HCT116 (cell line): ENCODE measurements at regions not wholly inside any gene's neighbourhood (a gene's known extent, or its start where the extent isn't known, plus 50 kb on each side); places are given as distances from the start of the nearest gene placed in this dataset.

Experiments used
- ATAC-seq: fragments of 200-7000 bp; cut with Tn5 transposase; 2 replicates; pipeline ENCODE4 v1.9.1; 2020; ENCODE audit warnings: mild to moderate bottlenecking, moderate library complexity
- BruUV-seq: library from RNA; stranded (reverse); fragments of 400-500 nt; replicated peaks from 2 replicates; lab custom pipeline; 2021; lab: Mats Ljungman, UMichigan
- CTCF ChIA-PET: fragments of 300-600 bp; sonication (Branson Sonifier 250); formaldehyde crosslinking; loops from one replicate; lab custom pipeline; 2021; ENCODE audit warnings: antibody characterized with exemption; lab: Charles Lee
- POLR2A ChIA-PET: fragments of 300-600, 350-600 bp; sonication (Branson Sonifier 250); formaldehyde crosslinking; loops from one replicate; lab custom pipeline; 2021; ENCODE audit warnings: antibody characterized with exemption; lab: Charles Lee
- RAD21 ChIA-PET, 2 experiments: fragments of 300-600 bp; sonication (Branson Sonifier 250); formaldehyde crosslinking; loops; one replicate each; lab custom pipeline; 2023; ENCODE audit warnings: low total read pairs in 2 of 2; ENCODE audit not compliant: uncharacterized antibody in 2 of 2, unreplicated experiment in 2 of 2, low non-redundant PET in 1 of 2; lab: Charles Lee
- DNase-seq: peaks from one replicate; pipeline ENCODE4 v3.0.0-alpha.2; 2010; ENCODE audit warnings: low read depth, low spot score
- H2AFZ ChIP-seq: fragments of 200-600 bp; shearing (Covaris generic), sonication (generic); 2 replicates; pipeline ENCODE4 v1.6.1; 2017; ENCODE audit warnings: low read depth, mixed run types, mixed read lengths, antibody characterized with exemption, low read length; ENCODE audit not compliant: poor library complexity, severe bottlenecking
- H3K27ac ChIP-seq: 2 replicates; pipeline ENCODE4 v1.5.1; 2012; ENCODE audit warnings: low read depth, low read length
- H3K27me3 ChIP-seq: fragments of 200-600 bp; sonication (generic); 2 replicates; pipeline ENCODE4 v1.6.1; 2016; ENCODE audit warnings: mixed run types, low read length, mixed read lengths; ENCODE audit not compliant: insufficient read depth
- H3K36me3 ChIP-seq, 2 experiments: fragments of 200-500 bp in 1 of 2; fragments of 200-600 bp in 1 of 2; sonication (Bioruptor generic) in 1 of 2; sonication (generic) in 1 of 2; 2 replicates each; pipeline versions ENCODE4 v1.5.1 to v1.6.1; 2014 to 2016; ENCODE audit warnings: low read length in 2 of 2, inconsistent platforms in 1 of 2, mixed read lengths in 1 of 2, mixed run types in 1 of 2; ENCODE audit not compliant: insufficient read depth in 2 of 2, control insufficient read depth in 1 of 2
- H3K4me1 ChIP-seq, 2 experiments: fragments of 200-600 bp in 1 of 2; sonication (generic) in 1 of 2; 2 replicates each; pipeline versions ENCODE4 v1.5.1 to v1.6.1; 2012 to 2017; ENCODE audit warnings: low read length in 2 of 2, inconsistent platforms in 1 of 2, mild to moderate bottlenecking in 1 of 2, mixed read lengths in 1 of 2, mixed run types in 1 of 2, moderate library complexity in 1 of 2; ENCODE audit not compliant: insufficient read depth in 2 of 2, control insufficient read depth in 1 of 2
- H3K4me2 ChIP-seq: fragments of 200-600 bp; sonication (generic); 2 replicates; pipeline ENCODE4 v1.6.1; 2017; ENCODE audit warnings: mixed run types, low read length, mixed read lengths
- H3K4me3 ChIP-seq, 2 experiments: fragments of 200-600 bp in 1 of 2; sonication (generic) in 1 of 2; replicated peaks in 1 of 2; 2 replicates each; pipeline ENCODE4 v1.5.1; 2011 to 2016; ENCODE audit warnings: low read length in 2 of 2, control low read depth in 1 of 2, low read depth in 1 of 2, mild to moderate bottlenecking in 1 of 2, mixed read lengths in 1 of 2, mixed run types in 1 of 2
- H3K79me2 ChIP-seq: fragments of 200-600 bp; sonication (generic); 2 replicates; pipeline ENCODE4 v1.6.1; 2017; ENCODE audit warnings: mild to moderate bottlenecking, mixed run types, low read length, moderate library complexity, mixed read lengths; ENCODE audit not compliant: insufficient read depth
- H3K9ac ChIP-seq: fragments of 200-600 bp; sonication (generic); 2 replicates; pipeline ENCODE4 v1.6.1; 2016; ENCODE audit warnings: low read length, mixed read lengths
- H3K9me2 ChIP-seq: fragments of 200-600 bp; sonication (generic), shearing (Covaris generic); 2 replicates; pipeline ENCODE4 v1.6.1; 2017; ENCODE audit warnings: mixed run types, mild to moderate bottlenecking, moderate library complexity; ENCODE audit not compliant: insufficient read depth
- H3K9me3 ChIP-seq, 2 experiments: fragments of 200-500 bp in 1 of 2; fragments of 200-600 bp in 1 of 2; sonication (Bioruptor generic) in 1 of 2; sonication (generic) in 1 of 2; 2 replicates each; pipeline ENCODE4 v1.6.1; 2014 to 2017; ENCODE audit warnings: low read length in 2 of 2, mixed read lengths in 2 of 2, inconsistent platforms in 1 of 2, low read depth in 1 of 2, mild to moderate bottlenecking in 1 of 2, mixed run types in 1 of 2, moderate library complexity in 1 of 2; ENCODE audit not compliant: control insufficient read depth in 1 of 2, insufficient read depth in 1 of 2
- H4K20me1 ChIP-seq: fragments of 200-600 bp; sonication (generic), shearing (Covaris generic); 2 replicates; pipeline ENCODE4 v1.6.1; 2017; ENCODE audit warnings: mixed run types, mild to moderate bottlenecking, moderate library complexity; ENCODE audit not compliant: insufficient read depth
- ATF3 ChIP-seq: IDR thresholded peaks from 2 replicates; pipeline ENCODE4 v1.6.1; 2012
- CBX3 ChIP-seq: IDR thresholded peaks from 2 replicates; pipeline ENCODE4 v1.6.1; 2012; ENCODE audit warnings: low read depth
- CEBPB ChIP-seq: IDR thresholded peaks from 2 replicates; pipeline ENCODE4 v1.6.1; 2012; ENCODE audit warnings: low read depth
- ELF1 ChIP-seq: IDR thresholded peaks from 2 replicates; pipeline ENCODE4 v1.6.1; 2012; ENCODE audit warnings: low read depth, borderline replicate concordance
- EZH2phosphoT487 ChIP-seq: fragments of 200-600 bp; IDR thresholded peaks from 2 replicates; pipeline ENCODE4 v1.6.1; 2018; ENCODE audit warnings: antibody characterized with exemption, borderline replicate concordance
- FOSL1 ChIP-seq: IDR thresholded peaks from 2 replicates; pipeline ENCODE4 v1.6.1; 2012; ENCODE audit warnings: low read depth
- JUND ChIP-seq: IDR thresholded peaks from 2 replicates; pipeline ENCODE4 v1.6.1; 2012
- POLR2A ChIP-seq: IDR thresholded peaks from 2 replicates; pipeline ENCODE4 v1.7.0; 2011; ENCODE audit warnings: borderline replicate concordance; ENCODE audit not compliant: insufficient read depth, insufficient read length; ENCODE audit errors: extremely low read depth
- POLR2AphosphoS5 ChIP-seq: IDR thresholded peaks from 2 replicates; pipeline ENCODE4 v1.6.1; 2011; ENCODE audit warnings: mild to moderate bottlenecking, low read depth, low read length, moderate library complexity
- RAD21 ChIP-seq: IDR thresholded peaks from 2 replicates; pipeline ENCODE4 v1.6.1; 2012; ENCODE audit warnings: low read depth, mild to moderate bottlenecking
- REST ChIP-seq: IDR thresholded peaks from 2 replicates; pipeline ENCODE4 v1.6.1; 2012; ENCODE audit warnings: low read depth
- SP1 ChIP-seq: IDR thresholded peaks from 2 replicates; pipeline ENCODE4 v1.6.1; 2012; ENCODE audit warnings: low read depth
- SRF ChIP-seq: IDR thresholded peaks from 2 replicates; pipeline ENCODE4 v1.6.1; 2012; ENCODE audit warnings: low read depth
- TCF7L2 ChIP-seq: IDR thresholded peaks from 2 replicates; pipeline ENCODE4 v1.7.0; 2011; ENCODE audit warnings: borderline replicate concordance, inconsistent platforms; ENCODE audit not compliant: insufficient read depth, insufficient read length; ENCODE audit errors: extremely low read depth
- ZBTB33 ChIP-seq: IDR thresholded peaks from 2 replicates; pipeline ENCODE4 v1.6.1; 2011; ENCODE audit warnings: mild to moderate bottlenecking, low read length, moderate library complexity; ENCODE audit not compliant: insufficient replicate concordance; ENCODE audit errors: extremely low read depth
- ZFX ChIP-seq: fragments of 450-650 bp; IDR thresholded peaks from 2 replicates; pipeline ENCODE4 v1.6.1; 2017
- intact Hi-C: fragments of 100-400 bp; cut with micrococcal nuclease; formaldehyde crosslinking; loops from 2 replicates; pipeline ENCODE4 v1.10.0; 2022

DNA sequence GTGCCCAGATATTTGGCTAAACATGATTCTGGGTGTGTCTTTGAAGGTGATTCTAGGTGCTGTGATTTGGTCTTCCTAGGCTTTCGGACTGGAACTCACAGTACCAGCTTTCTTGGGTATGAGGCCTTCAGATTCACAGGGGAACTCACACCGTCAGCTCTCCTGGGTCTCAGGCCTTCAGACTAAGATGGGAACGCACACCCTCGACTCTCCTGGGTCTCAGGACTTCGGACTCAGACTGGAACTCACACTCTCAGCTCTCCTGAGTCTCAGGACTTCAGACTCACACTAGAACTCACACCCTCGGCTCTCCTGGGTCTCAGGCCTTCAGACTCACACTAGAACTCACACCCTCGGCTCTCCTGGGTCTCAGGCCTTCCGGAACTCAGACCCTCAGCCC, 137.7 kb downstream of the CRLF2 start:
- TF ChIP-seq ZFX: no peak
- TF ChIP-seq ZBTB33: no peak
- TF ChIP-seq SRF: no peak
- TF ChIP-seq REST: no peak
- TF ChIP-seq CBX3: no peak
- TF ChIP-seq SP1: no peak
- TF ChIP-seq POLR2A: no peak
- no peak for TF ChIP-seq ATF3
- TF ChIP-seq ELF1: no peak
- no peak for TF ChIP-seq POLR2AphosphoS5
- no peak for TF ChIP-seq RAD21
- TF ChIP-seq CEBPB: no peak
- no peak for TF ChIP-seq FOSL1
- no peak for TF ChIP-seq TCF7L2
- TF ChIP-seq JUND: no peak
- TF ChIP-seq EZH2phosphoT487: no peak
- Histone ChIP-seq H3K9ac (no peak overlapping the region), H3K4me1 (no peaks in the 10 kb centered on the region), H3K36me3 (no peaks in the 10 kb centered on the region), H3K9me3 (no peaks in the 10 kb centered on the region), H4K20me1 (no peaks in the 10 kb centered on the region), H3K79me2 (no peaks in the 10 kb centered on the region), H2AFZ (no peak overlapping the region), H3K27me3 (no peaks in the 10 kb centered on the region), H3K27ac (no peak overlapping the region), H3K4me2 (no peak overlapping the region), H3K4me3 (no peak overlapping the region), H3K9me2 (no peaks in the 10 kb centered on the region)
- ChIA-PET RAD21 (no interaction called here), CTCF (no interaction called here), POLR2A (no interaction called here)
- intact Hi-C loops: no loop called here
- DNase-seq: no peak
- no peak for ATAC-seq
- BruUV-seq: no TSS peak
